ENCODE measurements at regions not wholly inside any gene's neighbourhood (a gene's known extent, or its start where the extent isn't known, plus 50 kb on each side); places are given as distances from the start of the nearest gene placed in this dataset.

GRCh38 chr2:223365158-223365679 lies 236.9 kb downstream of the SCG2 start:
- no peak overlapping the region for H3K4me3 Mint-ChIP-seq
- Histone ChIP-seq H4K20me1 (ENCODE audit: low read depth) (no peaks in the 10 kb centered on the region), H3K36me3 (no peaks in the 10 kb centered on the region), H3K27ac (no peak overlapping the region), H3K4me1 (no peaks in the 10 kb centered on the region), H3K9me3 (ENCODE audit: low read depth) (no peaks in the 10 kb centered on the region), H3K79me2 (ENCODE audit: low read depth) (no peaks in the 10 kb centered on the region), H3F3A (ENCODE audit: low read depth) (no peaks in the 10 kb centered on the region), H3K4me2 (no peak overlapping the region), H3K9ac (no peak overlapping the region), H3K27me3 (peaks cover 8% of the 10 kb centered on the region), H3K4me3 (no peak overlapping the region), H2AFZ (replicated peaks) (no peak overlapping the region)
- H3K9me3 Mint-ChIP-seq, result no peaks in the 10 kb centered on the region
- H3K4me1 Mint-ChIP-seq, result peaks cover 12% of the 10 kb centered on the region
- no peaks in the 10 kb centered on the region for H3K36me3 Mint-ChIP-seq
- DNase-seq (ENCODE audit: low spot score), result no peak
- no peak overlapping the region for H3K27ac Mint-ChIP-seq
- H3K27me3 Mint-ChIP-seq (ENCODE audit: insufficient read depth, low read depth), result peaks cover 3% of the 10 kb centered on the region
- TF ChIP-seq EZH2 (IDR thresholded peaks at IDR 0.05) (no peak), EZH2phosphoT487 (IDR thresholded peaks at IDR 0.05) (no peak), CTCF (IDR thresholded peaks at IDR 0.05) (no peak)

GRCh38 chr2:223366566-223366965 lies 235.6 kb downstream of the SCG2 start:
- H3K4me1 Mint-ChIP-seq, result peaks cover 12% of the 10 kb centered on the region
- H3K79me2 ChIP-seq (ENCODE audit: low read depth), result no peaks in the 10 kb centered on the region
- no peak overlapping the region for H3K4me2 ChIP-seq
- no peaks in the 10 kb centered on the region for H3K9me3 Mint-ChIP-seq
- H3K27me3 Mint-ChIP-seq (ENCODE audit: insufficient read depth, low read depth), result peaks cover 3% of the 10 kb centered on the region
- no peak overlapping the region for H3K27ac ChIP-seq
- no peaks in the 10 kb centered on the region for H3K4me1 ChIP-seq
- H3K4me3 ChIP-seq, result no peak overlapping the region
- H3K36me3 Mint-ChIP-seq, result no peaks in the 10 kb centered on the region
- no peak overlapping the region for H3K27ac Mint-ChIP-seq
- H3K4me3 Mint-ChIP-seq, result no peak overlapping the region
- H3K36me3 ChIP-seq, result no peaks in the 10 kb centered on the region
- H3K9me3 ChIP-seq (ENCODE audit: low read depth), result no peaks in the 10 kb centered on the region
- peaks cover 8% of the 10 kb centered on the region for H3K27me3 ChIP-seq
- no peaks in the 10 kb centered on the region for H4K20me1 ChIP-seq (ENCODE audit: low read depth)
- no peak for DNase-seq (ENCODE audit: low spot score)
- TF ChIP-seq EZH2 (IDR thresholded peaks at IDR 0.05) (no peak), CTCF (IDR thresholded peaks at IDR 0.05) (no peak), EZH2phosphoT487 (IDR thresholded peaks at IDR 0.05) (no peak)
- no peaks in the 10 kb centered on the region for H3F3A ChIP-seq (ENCODE audit: low read depth)
- no peak overlapping the region for H3K9ac ChIP-seq
- H2AFZ ChIP-seq (replicated peaks), result no peak overlapping the region

GRCh38 chr2:223368481-223368880 lies 233.7 kb downstream of the SCG2 start:
- Mint-ChIP-seq H3K4me3 (no peak overlapping the region), H3K27ac (no peak overlapping the region), H3K27me3 (ENCODE audit: insufficient read depth, low read depth) (no peaks in the 10 kb centered on the region), H3K9me3 (no peaks in the 10 kb centered on the region), H3K4me1 (peaks cover 7% of the 10 kb centered on the region), H3K36me3 (no peaks in the 10 kb centered on the region)
- Histone ChIP-seq H3K4me3 (no peak overlapping the region), H3K27ac (no peak overlapping the region), H3K79me2 (ENCODE audit: low read depth) (no peaks in the 10 kb centered on the region), H3K4me1 (no peaks in the 10 kb centered on the region), H3K36me3 (no peaks in the 10 kb centered on the region), H4K20me1 (ENCODE audit: low read depth) (no peaks in the 10 kb centered on the region), H3K4me2 (no peak overlapping the region), H3K9me3 (ENCODE audit: low read depth) (no peaks in the 10 kb centered on the region), H3K27me3 (peaks cover 8% of the 10 kb centered on the region), H3F3A (ENCODE audit: low read depth) (no peaks in the 10 kb centered on the region), H3K9ac (no peak overlapping the region), H2AFZ (replicated peaks) (no peak overlapping the region)
- no peak for TF ChIP-seq CTCF (IDR thresholded peaks at IDR 0.05)
- TF ChIP-seq EZH2 (IDR thresholded peaks at IDR 0.05), result no peak
- TF ChIP-seq EZH2phosphoT487 (IDR thresholded peaks at IDR 0.05), result no peak
- DNase-seq (ENCODE audit: low spot score), result no peak

Measured in neural progenitor cell (in vitro differentiated cells).